WTC11 (cell line): ENCODE measurements at regions not wholly inside any gene's neighbourhood (a gene's known extent, or its start where the extent isn't known, plus 50 kb on each side); places are given as distances from the start of the nearest gene placed in this dataset.

ENCODE experiments used
- ATAC-seq: fragments of 200-7000 bp; cut with Tn5 transposase; 2 replicates; pipeline ENCODE4 v1.10.0; 2021; ENCODE audit warnings: mild to moderate bottlenecking, moderate library complexity
- CTCF ChIA-PET: fragments of 300-600 bp; sonication (Branson Sonifier 250); formaldehyde crosslinking; loops from one replicate; lab custom pipeline; 2021; ENCODE audit warnings: antibody characterized with exemption; lab: Charles Lee
- POLR2A ChIA-PET: fragments of 350-600 bp; sonication (Branson Sonifier 250); formaldehyde crosslinking; loops from one replicate; lab custom pipeline; 2021; ENCODE audit warnings: antibody characterized with exemption; lab: Charles Lee
- DNase-seq: peaks from one replicate; pipeline ENCODE4 v3.0.0; 2021; ENCODE audit warnings: low spot score
- H3K27ac Mint-ChIP-seq: 2 replicates; pipeline ENCODE4 v1.8.0; 2021; ENCODE audit warnings: mixed read lengths
- H3K27me3 Mint-ChIP-seq: 2 replicates; pipeline ENCODE4 v1.8.0; 2021; ENCODE audit warnings: low read depth, mild to moderate bottlenecking, moderate library complexity, mixed read lengths
- H3K36me3 Mint-ChIP-seq: 2 replicates; pipeline ENCODE4 v1.8.0; 2021; ENCODE audit warnings: mixed read lengths
- H3K4me1 Mint-ChIP-seq: 2 replicates; pipeline ENCODE4 v1.8.0; 2022; ENCODE audit warnings: mixed read lengths
- H3K4me3 Mint-ChIP-seq: 2 replicates; pipeline ENCODE4 v1.8.0; 2021; ENCODE audit warnings: mild to moderate bottlenecking, moderate library complexity, mixed read lengths
- H3K9me3 Mint-ChIP-seq: 2 replicates; pipeline ENCODE4 v1.8.0; 2021; ENCODE audit warnings: mixed read lengths
- ERG ChIP-seq: fragments of 250-450 bp; sonication (Bioruptor Pico); IDR thresholded peaks from 2 replicates; pipeline ENCODE4 v1.8.0; 2021; ENCODE audit warnings: mild to moderate bottlenecking
- ETV6 ChIP-seq: sonication (generic); formaldehyde crosslinking; IDR thresholded peaks from 2 replicates; pipeline ENCODE4 v1.8.1; 2022; ENCODE audit warnings: mild to moderate bottlenecking, missing genetic modification reagents
- FOXJ3 ChIP-seq: sonication (generic); formaldehyde crosslinking; IDR thresholded peaks from 2 replicates; pipeline ENCODE4 v1.9.0; 2021; ENCODE audit warnings: missing genetic modification reagents, mild to moderate bottlenecking, borderline replicate concordance
- FOXP1 ChIP-seq: sonication (generic); formaldehyde crosslinking; IDR thresholded peaks from 2 replicates; pipeline ENCODE4 v1.8.0; 2022; ENCODE audit warnings: missing genetic modification reagents, mild to moderate bottlenecking, moderate library complexity, borderline replicate concordance
- GABPB1 ChIP-seq: sonication (generic); formaldehyde crosslinking; IDR thresholded peaks from 2 replicates; pipeline ENCODE4 v1.8.1; 2023; ENCODE audit warnings: mild to moderate bottlenecking, missing genetic modification reagents
- JUN ChIP-seq: sonication (generic); formaldehyde crosslinking; IDR thresholded peaks from 2 replicates; pipeline ENCODE4 v1.8.0; 2023; ENCODE audit warnings: mild to moderate bottlenecking, missing genetic modification reagents
- NR1H2 ChIP-seq: sonication (generic); formaldehyde crosslinking; IDR thresholded peaks from 2 replicates; pipeline ENCODE4 v1.9.0; 2021; ENCODE audit warnings: mild to moderate bottlenecking, moderate library complexity, missing genetic modification reagents
- NR3C1 ChIP-seq: sonication (generic); formaldehyde crosslinking; conservative IDR thresholded peaks from 2 replicates; pipeline ENCODE4 v1.8.1; 2023; ENCODE audit warnings: low read depth, mild to moderate bottlenecking, missing genetic modification reagents
- TCF7 ChIP-seq: sonication (generic); formaldehyde crosslinking; IDR thresholded peaks from 2 replicates; pipeline ENCODE4 v1.8.0; 2022; ENCODE audit warnings: mild to moderate bottlenecking, low read depth, missing genetic modification reagents, moderate library complexity
- USF2 ChIP-seq: sonication (generic); formaldehyde crosslinking; IDR thresholded peaks from 2 replicates; pipeline ENCODE4 v1.8.1; 2023; ENCODE audit warnings: mild to moderate bottlenecking, missing genetic modification reagents, moderate library complexity
- TF ChIP-seq, protein P1 (sequence below): fragments of 250-450 bp; sonication (Bioruptor Pico); conservative IDR thresholded peaks from 2 replicates; pipeline ENCODE4 v1.9.0; 2021; ENCODE audit warnings: mild to moderate bottlenecking
- TF ChIP-seq, protein P2 (sequence below): sonication (generic); formaldehyde crosslinking; IDR thresholded peaks from 2 replicates; pipeline ENCODE4 v1.8.1; 2023; ENCODE audit warnings: mild to moderate bottlenecking, missing genetic modification reagents, borderline replicate concordance
- TF ChIP-seq, protein P3 (sequence below): sonication (generic); formaldehyde crosslinking; IDR thresholded peaks from 2 replicates; pipeline ENCODE4 v1.8.1; 2022; ENCODE audit warnings: mild to moderate bottlenecking, moderate library complexity, missing genetic modification reagents
- TF ChIP-seq, protein P4 (sequence below): sonication (generic); formaldehyde crosslinking; IDR thresholded peaks from 2 replicates; pipeline ENCODE4 v1.8.0; 2022; ENCODE audit warnings: missing genetic modification reagents
- TF ChIP-seq, protein P5 (sequence below): fragments of 250-450 bp; sonication (Bioruptor Pico); IDR thresholded peaks from 2 replicates; pipeline ENCODE4 v1.9.0; 2021; ENCODE audit warnings: mild to moderate bottlenecking

DNA sequence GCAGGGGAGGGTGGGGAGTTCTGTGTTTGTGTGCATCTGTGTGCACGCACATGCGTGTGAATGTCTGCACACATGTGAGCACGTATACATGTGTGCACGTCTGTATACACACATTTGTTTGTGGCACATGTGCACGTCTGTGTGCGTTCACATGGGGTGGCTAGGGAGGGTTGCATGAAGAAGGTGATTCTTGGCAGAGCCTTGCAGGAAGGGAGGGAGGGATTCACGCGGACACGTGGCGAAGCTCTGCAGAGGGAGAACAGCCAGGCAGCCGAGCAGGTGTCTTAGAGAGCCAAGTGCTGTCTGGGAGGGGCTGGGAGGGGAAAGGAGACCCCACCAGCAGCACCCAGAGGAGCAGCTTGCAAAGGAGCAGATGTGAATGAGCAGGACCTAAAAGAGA is 372.1 kb downstream of the BRD1 start:
- no peak overlapping the region for H3K4me3 Mint-ChIP-seq
- ATAC-seq (no peak), DNase-seq (no peak)
- H3K9me3 Mint-ChIP-seq, result no peaks in the 10 kb centered on the region
- peaks cover 27% of the 10 kb centered on the region for H3K4me1 Mint-ChIP-seq
- H3K36me3 Mint-ChIP-seq, result no peaks in the 10 kb centered on the region
- POLR2A ChIA-PET, result no interaction called here
- CTCF ChIA-PET, result no interaction called here
- peaks cover 4% of the 10 kb centered on the region for H3K27me3 Mint-ChIP-seq
- no peak overlapping the region for H3K27ac Mint-ChIP-seq
- TF ChIP-seq, protein P1, sequence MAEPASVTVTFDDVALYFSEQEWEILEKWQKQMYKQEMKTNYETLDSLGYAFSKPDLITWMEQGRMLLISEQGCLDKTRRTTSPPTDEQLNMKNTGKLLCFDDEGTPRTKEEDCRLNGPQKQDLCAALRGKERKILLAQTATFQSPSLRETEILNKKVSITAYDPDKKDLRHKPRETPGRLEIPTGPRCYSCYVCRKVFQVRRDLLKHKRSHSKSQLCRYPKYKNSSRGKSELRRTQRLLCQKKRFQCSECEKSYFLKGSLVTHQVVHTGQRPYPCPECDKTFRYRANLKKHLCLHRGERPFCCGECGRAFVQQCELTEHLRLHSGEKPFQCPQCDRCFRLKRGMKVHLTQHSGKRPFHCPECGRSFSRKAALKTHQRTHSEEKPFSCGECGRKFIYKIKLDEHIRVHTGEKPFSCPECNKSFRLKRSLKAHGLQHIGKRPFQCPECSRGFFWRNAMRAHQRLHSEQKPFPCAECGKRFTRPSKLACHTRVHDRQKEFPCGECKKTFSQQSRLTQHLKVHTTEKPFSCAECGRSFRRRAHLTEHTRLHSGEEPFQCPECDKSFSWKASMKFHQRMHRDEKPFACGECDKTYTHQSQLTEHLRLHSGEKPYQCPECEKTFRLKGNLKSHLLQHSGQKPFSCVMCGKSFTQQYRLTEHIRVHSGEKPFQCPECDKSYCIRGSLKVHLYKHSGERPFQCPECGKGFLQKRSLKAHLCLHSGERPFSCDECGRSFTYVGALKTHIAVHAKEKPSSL (CRISPR knock-in tag), result no peak
- TF ChIP-seq JUN (no peak), TCF7 (CRISPR knock-in tag) (no peak), ERG (CRISPR knock-in tag) (no peak), FOXP1 (CRISPR knock-in tag) (no peak), NR1H2 (CRISPR knock-in tag) (no peak), FOXJ3 (CRISPR knock-in tag) (no peak), USF2 (no peak), ETV6 (CRISPR knock-in tag) (no peak), NR3C1 (CRISPR knock-in tag) (no peak), GABPB1 (CRISPR knock-in tag) (no peak)
- TF ChIP-seq, protein P2, sequence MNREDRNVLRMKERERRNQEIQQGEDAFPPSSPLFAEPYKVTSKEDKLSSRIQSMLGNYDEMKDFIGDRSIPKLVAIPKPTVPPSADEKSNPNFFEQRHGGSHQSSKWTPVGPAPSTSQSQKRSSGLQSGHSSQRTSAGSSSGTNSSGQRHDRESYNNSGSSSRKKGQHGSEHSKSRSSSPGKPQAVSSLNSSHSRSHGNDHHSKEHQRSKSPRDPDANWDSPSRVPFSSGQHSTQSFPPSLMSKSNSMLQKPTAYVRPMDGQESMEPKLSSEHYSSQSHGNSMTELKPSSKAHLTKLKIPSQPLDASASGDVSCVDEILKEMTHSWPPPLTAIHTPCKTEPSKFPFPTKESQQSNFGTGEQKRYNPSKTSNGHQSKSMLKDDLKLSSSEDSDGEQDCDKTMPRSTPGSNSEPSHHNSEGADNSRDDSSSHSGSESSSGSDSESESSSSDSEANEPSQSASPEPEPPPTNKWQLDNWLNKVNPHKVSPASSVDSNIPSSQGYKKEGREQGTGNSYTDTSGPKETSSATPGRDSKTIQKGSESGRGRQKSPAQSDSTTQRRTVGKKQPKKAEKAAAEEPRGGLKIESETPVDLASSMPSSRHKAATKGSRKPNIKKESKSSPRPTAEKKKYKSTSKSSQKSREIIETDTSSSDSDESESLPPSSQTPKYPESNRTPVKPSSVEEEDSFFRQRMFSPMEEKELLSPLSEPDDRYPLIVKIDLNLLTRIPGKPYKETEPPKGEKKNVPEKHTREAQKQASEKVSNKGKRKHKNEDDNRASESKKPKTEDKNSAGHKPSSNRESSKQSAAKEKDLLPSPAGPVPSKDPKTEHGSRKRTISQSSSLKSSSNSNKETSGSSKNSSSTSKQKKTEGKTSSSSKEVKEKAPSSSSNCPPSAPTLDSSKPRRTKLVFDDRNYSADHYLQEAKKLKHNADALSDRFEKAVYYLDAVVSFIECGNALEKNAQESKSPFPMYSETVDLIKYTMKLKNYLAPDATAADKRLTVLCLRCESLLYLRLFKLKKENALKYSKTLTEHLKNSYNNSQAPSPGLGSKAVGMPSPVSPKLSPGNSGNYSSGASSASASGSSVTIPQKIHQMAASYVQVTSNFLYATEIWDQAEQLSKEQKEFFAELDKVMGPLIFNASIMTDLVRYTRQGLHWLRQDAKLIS (CRISPR knock-in tag), result no peak
- TF ChIP-seq, protein P3, sequence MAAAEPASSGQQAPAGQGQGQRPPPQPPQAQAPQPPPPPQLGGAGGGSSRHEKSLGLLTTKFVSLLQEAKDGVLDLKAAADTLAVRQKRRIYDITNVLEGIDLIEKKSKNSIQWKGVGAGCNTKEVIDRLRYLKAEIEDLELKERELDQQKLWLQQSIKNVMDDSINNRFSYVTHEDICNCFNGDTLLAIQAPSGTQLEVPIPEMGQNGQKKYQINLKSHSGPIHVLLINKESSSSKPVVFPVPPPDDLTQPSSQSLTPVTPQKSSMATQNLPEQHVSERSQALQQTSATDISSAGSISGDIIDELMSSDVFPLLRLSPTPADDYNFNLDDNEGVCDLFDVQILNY, result no peak
- TF ChIP-seq, protein P4, sequence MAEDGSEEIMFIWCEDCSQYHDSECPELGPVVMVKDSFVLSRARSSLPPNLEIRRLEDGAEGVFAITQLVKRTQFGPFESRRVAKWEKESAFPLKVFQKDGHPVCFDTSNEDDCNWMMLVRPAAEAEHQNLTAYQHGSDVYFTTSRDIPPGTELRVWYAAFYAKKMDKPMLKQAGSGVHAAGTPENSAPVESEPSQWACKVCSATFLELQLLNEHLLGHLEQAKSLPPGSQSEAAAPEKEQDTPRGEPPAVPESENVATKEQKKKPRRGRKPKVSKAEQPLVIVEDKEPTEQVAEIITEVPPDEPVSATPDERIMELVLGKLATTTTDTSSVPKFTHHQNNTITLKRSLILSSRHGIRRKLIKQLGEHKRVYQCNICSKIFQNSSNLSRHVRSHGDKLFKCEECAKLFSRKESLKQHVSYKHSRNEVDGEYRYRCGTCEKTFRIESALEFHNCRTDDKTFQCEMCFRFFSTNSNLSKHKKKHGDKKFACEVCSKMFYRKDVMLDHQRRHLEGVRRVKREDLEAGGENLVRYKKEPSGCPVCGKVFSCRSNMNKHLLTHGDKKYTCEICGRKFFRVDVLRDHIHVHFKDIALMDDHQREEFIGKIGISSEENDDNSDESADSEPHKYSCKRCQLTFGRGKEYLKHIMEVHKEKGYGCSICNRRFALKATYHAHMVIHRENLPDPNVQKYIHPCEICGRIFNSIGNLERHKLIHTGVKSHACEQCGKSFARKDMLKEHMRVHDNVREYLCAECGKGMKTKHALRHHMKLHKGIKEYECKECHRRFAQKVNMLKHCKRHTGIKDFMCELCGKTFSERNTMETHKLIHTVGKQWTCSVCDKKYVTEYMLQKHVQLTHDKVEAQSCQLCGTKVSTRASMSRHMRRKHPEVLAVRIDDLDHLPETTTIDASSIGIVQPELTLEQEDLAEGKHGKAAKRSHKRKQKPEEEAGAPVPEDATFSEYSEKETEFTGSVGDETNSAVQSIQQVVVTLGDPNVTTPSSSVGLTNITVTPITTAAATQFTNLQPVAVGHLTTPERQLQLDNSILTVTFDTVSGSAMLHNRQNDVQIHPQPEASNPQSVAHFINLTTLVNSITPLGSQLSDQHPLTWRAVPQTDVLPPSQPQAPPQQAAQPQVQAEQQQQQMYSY (CRISPR knock-in tag), result no peak
- TF ChIP-seq, protein P5, sequence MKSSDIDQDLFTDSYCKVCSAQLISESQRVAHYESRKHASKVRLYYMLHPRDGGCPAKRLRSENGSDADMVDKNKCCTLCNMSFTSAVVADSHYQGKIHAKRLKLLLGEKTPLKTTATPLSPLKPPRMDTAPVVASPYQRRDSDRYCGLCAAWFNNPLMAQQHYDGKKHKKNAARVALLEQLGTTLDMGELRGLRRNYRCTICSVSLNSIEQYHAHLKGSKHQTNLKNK (CRISPR knock-in tag), result no peak
- TF ChIP-seq, all 79 proteins: peak for 0
